ENCODE measurements at regions not wholly inside any gene's neighbourhood (a gene's known extent, or its start where the extent isn't known, plus 50 kb on each side); places are given as distances from the start of the nearest gene placed in this dataset.
"Not testable (repeated sequence)": the region's sequence is repeated elsewhere in the genome, so short reads cannot be mapped to it uniquely, and the experiment has no call there.

DNA sequence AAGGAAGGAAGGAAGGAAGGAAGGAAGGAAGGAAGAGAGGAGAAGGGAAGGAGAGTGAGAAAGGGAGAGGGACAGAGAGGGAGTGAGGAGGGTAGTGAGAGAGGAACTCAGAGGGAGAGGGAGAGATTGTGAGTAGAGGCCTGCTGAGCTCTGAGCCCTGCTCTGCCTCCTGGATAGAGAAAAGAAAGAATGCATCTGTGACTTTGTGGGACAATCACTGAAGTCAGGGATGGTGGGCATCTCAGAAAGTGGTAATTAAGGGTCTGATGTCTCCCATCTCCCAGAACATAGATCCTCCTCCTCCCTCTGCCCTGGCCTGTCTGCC is 142.9 kb upstream of the BANK1 start:
- H3K4me1 Mint-ChIP-seq (ENCODE audit: low read depth): no peaks in the 10 kb centered on the region
- H3K27ac Mint-ChIP-seq: no peak overlapping the region
- no peak overlapping the region for H3K4me3 Mint-ChIP-seq (ENCODE audit: low read depth)
- no peak for DNase-seq (ENCODE audit: low spot score, unreplicated experiment)
- H3K27me3 Mint-ChIP-seq: no peaks in the 10 kb centered on the region
- no peaks in the 10 kb centered on the region for H3K9me3 Mint-ChIP-seq (ENCODE audit: low read depth)
- TF ChIP-seq, protein P1, sequence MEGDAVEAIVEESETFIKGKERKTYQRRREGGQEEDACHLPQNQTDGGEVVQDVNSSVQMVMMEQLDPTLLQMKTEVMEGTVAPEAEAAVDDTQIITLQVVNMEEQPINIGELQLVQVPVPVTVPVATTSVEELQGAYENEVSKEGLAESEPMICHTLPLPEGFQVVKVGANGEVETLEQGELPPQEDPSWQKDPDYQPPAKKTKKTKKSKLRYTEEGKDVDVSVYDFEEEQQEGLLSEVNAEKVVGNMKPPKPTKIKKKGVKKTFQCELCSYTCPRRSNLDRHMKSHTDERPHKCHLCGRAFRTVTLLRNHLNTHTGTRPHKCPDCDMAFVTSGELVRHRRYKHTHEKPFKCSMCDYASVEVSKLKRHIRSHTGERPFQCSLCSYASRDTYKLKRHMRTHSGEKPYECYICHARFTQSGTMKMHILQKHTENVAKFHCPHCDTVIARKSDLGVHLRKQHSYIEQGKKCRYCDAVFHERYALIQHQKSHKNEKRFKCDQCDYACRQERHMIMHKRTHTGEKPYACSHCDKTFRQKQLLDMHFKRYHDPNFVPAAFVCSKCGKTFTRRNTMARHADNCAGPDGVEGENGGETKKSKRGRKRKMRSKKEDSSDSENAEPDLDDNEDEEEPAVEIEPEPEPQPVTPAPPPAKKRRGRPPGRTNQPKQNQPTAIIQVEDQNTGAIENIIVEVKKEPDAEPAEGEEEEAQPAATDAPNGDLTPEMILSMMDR (IDR thresholded peaks at IDR 0.05; ENCODE audit: unreplicated experiment): no peak
- no peaks in the 10 kb centered on the region for H3K36me3 Mint-ChIP-seq (ENCODE audit: insufficient read depth)

DNA sequence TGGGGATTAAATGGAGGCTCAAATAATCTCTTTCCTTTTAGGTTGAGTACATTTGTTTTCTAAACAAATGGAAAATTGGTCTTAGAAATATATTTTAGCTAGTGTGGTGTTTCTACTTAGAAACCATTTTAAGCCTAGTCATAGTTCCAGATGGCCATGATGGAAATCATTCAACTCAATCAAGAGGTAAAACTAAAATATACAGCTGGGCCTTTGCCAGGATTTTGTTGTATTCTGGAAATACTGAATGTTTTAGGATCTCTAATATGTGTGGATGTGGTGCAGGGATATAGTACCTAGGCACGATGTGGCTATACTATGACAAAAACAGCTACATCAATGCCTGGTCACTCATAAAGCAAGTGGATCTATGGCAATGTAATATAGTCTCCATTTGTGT is 146.0 kb upstream of the BANK1 start:
- Mint-ChIP-seq H3K9me3 (ENCODE audit: low read depth) (no peaks in the 10 kb centered on the region), H3K4me3 (ENCODE audit: low read depth) (no peak overlapping the region), H3K4me1 (ENCODE audit: low read depth) (peaks cover 1% of the 10 kb centered on the region), H3K27me3 (no peaks in the 10 kb centered on the region), H3K36me3 (ENCODE audit: insufficient read depth) (no peaks in the 10 kb centered on the region), H3K27ac (no peak overlapping the region)
- no peak for DNase-seq (ENCODE audit: low spot score, unreplicated experiment)
- TF ChIP-seq, protein P1 (IDR thresholded peaks at IDR 0.05; ENCODE audit: unreplicated experiment): no peak

DNA sequence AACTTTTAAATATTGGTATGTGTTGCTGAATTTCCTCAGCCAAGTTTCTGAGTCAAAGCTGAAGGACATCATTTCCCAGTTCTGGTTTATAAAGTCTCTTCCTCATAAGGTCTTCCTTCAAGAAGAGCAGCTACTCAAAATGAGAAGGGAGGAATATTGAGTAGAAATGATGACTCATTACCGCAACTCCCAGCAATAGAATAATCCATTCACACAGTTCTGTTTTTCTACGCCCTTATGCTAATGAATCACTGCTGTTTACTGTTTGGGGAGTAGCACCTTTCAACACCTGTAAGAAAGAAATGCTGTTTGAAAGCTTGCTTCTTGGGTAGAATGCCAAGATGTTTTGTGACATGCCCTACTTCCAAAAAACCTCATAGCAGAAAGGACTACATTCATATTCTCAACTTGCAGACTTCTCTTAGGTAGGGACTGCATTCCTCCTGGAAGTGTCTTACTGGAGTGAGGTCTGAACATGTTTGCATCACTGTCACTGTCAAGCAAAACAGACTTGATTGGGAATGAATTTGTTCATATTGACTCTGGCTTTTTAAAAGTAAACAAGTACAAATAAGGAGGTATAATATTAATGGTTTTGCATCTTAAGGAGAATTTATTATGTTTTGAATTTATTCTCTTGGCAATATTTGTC is 147.2 kb upstream of the BANK1 start:
- Mint-ChIP-seq H3K36me3 (ENCODE audit: insufficient read depth) (no peaks in the 10 kb centered on the region), H3K27ac (no peak overlapping the region), H3K27me3 (no peaks in the 10 kb centered on the region), H3K4me3 (ENCODE audit: low read depth) (no peak overlapping the region), H3K9me3 (ENCODE audit: low read depth) (no peaks in the 10 kb centered on the region), H3K4me1 (ENCODE audit: low read depth) (peaks cover 1% of the 10 kb centered on the region)
- no peak for DNase-seq (ENCODE audit: low spot score, unreplicated experiment)
- TF ChIP-seq, protein P1 (IDR thresholded peaks at IDR 0.05; ENCODE audit: unreplicated experiment): no peak

DNA sequence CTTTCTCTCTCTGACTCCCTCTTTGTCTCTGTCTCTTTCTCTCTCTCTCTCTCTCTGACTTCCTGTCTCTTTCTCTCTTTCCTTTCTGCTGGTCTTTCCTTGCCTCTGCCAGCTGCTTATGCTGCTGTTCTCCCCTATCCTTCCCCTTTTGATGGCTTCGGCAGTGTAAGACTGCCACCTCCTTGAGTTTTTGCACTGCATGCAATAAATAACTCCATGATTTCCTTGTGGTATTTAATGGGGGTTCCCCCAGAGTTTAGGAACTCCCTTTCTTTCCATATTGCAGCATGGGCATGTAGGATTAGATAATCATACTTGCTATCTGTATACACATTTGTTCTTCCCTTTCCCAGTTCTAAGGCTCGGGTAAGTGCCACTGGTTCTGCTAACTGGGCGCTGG is 157.8 kb upstream of the BANK1 start:
- H3K4me1 Mint-ChIP-seq (ENCODE audit: low read depth); H3K36me3 Mint-ChIP-seq (ENCODE audit: insufficient read depth); H3K27ac Mint-ChIP-seq; H3K27me3 Mint-ChIP-seq; DNase-seq (ENCODE audit: low spot score, unreplicated experiment); H3K4me3 Mint-ChIP-seq (ENCODE audit: low read depth); H3K9me3 Mint-ChIP-seq (ENCODE audit: low read depth): not testable (repeated sequence)

DNA sequence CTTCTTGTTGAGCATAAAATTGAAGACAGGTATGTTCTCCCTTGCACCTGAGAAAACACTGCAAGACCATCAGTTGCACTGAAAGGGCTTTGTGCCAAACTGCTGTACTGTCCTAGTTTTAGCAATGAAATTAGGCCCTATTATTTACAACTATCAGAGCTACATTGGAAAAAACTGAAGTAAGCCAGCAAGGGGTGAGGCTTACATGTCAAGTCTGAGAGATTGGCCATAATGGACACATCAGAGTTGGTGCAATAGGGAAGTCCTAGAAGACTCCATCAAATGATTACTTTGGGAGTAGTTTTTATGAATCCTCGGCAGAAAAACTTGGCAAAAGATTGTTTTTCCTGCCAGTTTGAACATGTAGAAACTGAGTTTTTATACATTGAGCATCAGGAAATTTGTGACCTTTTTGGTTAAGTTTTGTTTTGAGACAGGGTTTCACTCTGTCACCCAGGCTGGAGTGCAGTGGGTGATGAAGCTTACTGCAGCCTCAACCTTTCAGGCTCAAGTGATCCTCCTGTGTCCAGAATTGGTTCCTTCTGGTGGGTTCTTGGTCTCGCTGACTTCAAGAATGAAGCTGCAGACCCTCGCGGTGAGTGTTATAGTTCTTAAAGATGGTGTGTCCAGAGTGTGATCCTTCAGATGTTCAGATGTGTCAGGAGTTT is 160.1 kb upstream of the BANK1 start:
- DNase-seq (ENCODE audit: low spot score, unreplicated experiment): no peak
- TF ChIP-seq, protein P1 (IDR thresholded peaks at IDR 0.05; ENCODE audit: unreplicated experiment): no peak
- H3K4me1 Mint-ChIP-seq (ENCODE audit: low read depth): no peaks in the 10 kb centered on the region
- H3K4me3 Mint-ChIP-seq (ENCODE audit: low read depth): no peak overlapping the region
- peaks cover 7% of the 10 kb centered on the region for H3K9me3 Mint-ChIP-seq (ENCODE audit: low read depth)
- no peak overlapping the region for H3K27ac Mint-ChIP-seq
- no peaks in the 10 kb centered on the region for H3K36me3 Mint-ChIP-seq (ENCODE audit: insufficient read depth)
- H3K27me3 Mint-ChIP-seq: no peaks in the 10 kb centered on the region

DNA sequence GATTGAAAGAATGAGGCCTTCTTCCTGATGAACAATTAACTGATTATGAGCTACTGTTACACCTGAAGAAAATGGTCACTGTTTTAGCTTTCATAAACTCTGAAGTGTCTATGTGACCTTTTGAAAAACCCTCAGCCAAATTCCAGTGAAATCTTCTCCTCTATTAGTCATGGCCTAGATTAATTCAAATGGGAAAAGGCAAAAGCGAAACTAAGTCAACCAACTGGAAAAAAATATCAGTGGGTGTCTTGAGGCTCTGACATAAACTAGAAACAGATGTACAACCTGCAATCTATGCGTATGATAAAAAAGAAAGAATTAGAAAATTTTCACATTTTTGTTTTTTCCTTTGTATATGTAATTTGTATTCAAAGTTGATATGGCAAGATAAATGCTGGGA is 169.4 kb upstream of the BANK1 start:
- TF ChIP-seq, protein P1 (IDR thresholded peaks at IDR 0.05; ENCODE audit: unreplicated experiment): no peak
- no peak overlapping the region for H3K4me3 Mint-ChIP-seq (ENCODE audit: low read depth)
- no peak for DNase-seq (ENCODE audit: low spot score, unreplicated experiment)
- no peaks in the 10 kb centered on the region for H3K4me1 Mint-ChIP-seq (ENCODE audit: low read depth)
- no peaks in the 10 kb centered on the region for H3K27me3 Mint-ChIP-seq
- no peak overlapping the region for H3K27ac Mint-ChIP-seq
- no peaks in the 10 kb centered on the region for H3K36me3 Mint-ChIP-seq (ENCODE audit: insufficient read depth)
- H3K9me3 Mint-ChIP-seq (ENCODE audit: low read depth): no peaks in the 10 kb centered on the region

Measured in progenitor cell of endocrine pancreas (in vitro differentiated cells).